Activated naive CD8-positive, alpha-beta T cell (primary cell): ENCODE measurements at regions not wholly inside any gene's neighbourhood (a gene's known extent, or its start where the extent isn't known, plus 50 kb on each side); places are given as distances from the start of the nearest gene placed in this dataset.
A peak's percentile ranks its signal among the peaks of the same experiment; 100 is the strongest.

Experiments
- H3K27ac Mint-ChIP-seq: one replicate; pipeline ENCODE4 v1.8.0; 2021; ENCODE audit warnings: mixed read lengths
- H3K27me3 Mint-ChIP-seq: one replicate; pipeline ENCODE4 v1.8.0; 2021; ENCODE audit warnings: mixed read lengths
- H3K36me3 Mint-ChIP-seq: one replicate; pipeline ENCODE4 v1.8.0; 2021; ENCODE audit warnings: mixed read lengths
- H3K4me1 Mint-ChIP-seq: one replicate; pipeline ENCODE4 v1.8.0; 2021; ENCODE audit warnings: low read depth, mixed read lengths
- H3K4me3 Mint-ChIP-seq: one replicate; pipeline ENCODE4 v1.8.0; 2021; ENCODE audit warnings: mild to moderate bottlenecking, mixed read lengths
- H3K9me3 Mint-ChIP-seq: one replicate; pipeline ENCODE4 v1.8.0; 2021; ENCODE audit warnings: low read depth, mixed read lengths

- Mint-ChIP-seq H3K4me1 (no peaks in the 10 kb centered on the region), H3K4me3 (no peak overlapping the region), H3K9me3 (no peaks in the 10 kb centered on the region), H3K27ac (no peak overlapping the region), H3K27me3 (peaks cover 11% of the 10 kb centered on the region), H3K36me3 (no peaks in the 10 kb centered on the region)
Observed at GRCh38 chr22:44557064-44557748, 59.2 kb upstream of the RTL6 start.

DNA sequence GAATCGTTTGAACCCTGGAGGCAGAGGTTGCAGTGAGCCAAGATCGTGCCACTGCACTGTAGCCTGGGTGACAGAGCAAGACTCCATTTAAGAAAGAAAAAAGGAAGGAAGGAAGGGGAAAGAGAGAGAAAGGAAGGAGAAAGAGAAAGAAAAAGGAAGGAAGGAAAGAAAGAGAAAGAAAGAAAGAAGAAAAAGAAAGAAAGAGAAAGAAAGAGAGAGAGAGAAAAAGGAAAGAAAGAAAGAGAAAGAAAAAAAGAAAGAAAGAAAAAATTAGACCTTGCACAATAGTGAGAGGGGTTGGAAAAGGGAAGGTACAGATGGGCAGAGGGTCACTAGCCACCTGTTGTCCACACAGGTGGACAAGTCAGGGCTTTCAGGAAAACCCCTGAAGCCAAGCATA is 57.6 kb upstream of the RTL6 start:
- Mint-ChIP-seq H3K4me1 (peaks cover 6% of the 10 kb centered on the region), H3K36me3 (no peaks in the 10 kb centered on the region), H3K27ac (no peak overlapping the region), H3K27me3 (peaks cover 11% of the 10 kb centered on the region), H3K4me3 (no peak overlapping the region), H3K9me3 (no peaks in the 10 kb centered on the region)

- H3K9me3 Mint-ChIP-seq: no peaks in the 10 kb centered on the region
- H3K36me3 Mint-ChIP-seq: no peaks in the 10 kb centered on the region
- H3K4me3 Mint-ChIP-seq: no peak overlapping the region
- no peak overlapping the region for H3K27ac Mint-ChIP-seq
- H3K4me1 Mint-ChIP-seq: peaks cover 6% of the 10 kb centered on the region
- H3K27me3 Mint-ChIP-seq: peaks cover 11% of the 10 kb centered on the region
Observed at GRCh38 chr22:44555046-44555445, 57.0 kb upstream of the RTL6 start.

GRCh38 chr22:44554411-44554810 is 56.4 kb upstream of the RTL6 start:
- H3K4me3 Mint-ChIP-seq: no peak overlapping the region
- no peak overlapping the region for H3K27ac Mint-ChIP-seq
- peaks cover 11% of the 10 kb centered on the region for H3K27me3 Mint-ChIP-seq
- no peaks in the 10 kb centered on the region for H3K9me3 Mint-ChIP-seq
- peaks cover 6% of the 10 kb centered on the region for H3K4me1 Mint-ChIP-seq
- no peaks in the 10 kb centered on the region for H3K36me3 Mint-ChIP-seq

DNA sequence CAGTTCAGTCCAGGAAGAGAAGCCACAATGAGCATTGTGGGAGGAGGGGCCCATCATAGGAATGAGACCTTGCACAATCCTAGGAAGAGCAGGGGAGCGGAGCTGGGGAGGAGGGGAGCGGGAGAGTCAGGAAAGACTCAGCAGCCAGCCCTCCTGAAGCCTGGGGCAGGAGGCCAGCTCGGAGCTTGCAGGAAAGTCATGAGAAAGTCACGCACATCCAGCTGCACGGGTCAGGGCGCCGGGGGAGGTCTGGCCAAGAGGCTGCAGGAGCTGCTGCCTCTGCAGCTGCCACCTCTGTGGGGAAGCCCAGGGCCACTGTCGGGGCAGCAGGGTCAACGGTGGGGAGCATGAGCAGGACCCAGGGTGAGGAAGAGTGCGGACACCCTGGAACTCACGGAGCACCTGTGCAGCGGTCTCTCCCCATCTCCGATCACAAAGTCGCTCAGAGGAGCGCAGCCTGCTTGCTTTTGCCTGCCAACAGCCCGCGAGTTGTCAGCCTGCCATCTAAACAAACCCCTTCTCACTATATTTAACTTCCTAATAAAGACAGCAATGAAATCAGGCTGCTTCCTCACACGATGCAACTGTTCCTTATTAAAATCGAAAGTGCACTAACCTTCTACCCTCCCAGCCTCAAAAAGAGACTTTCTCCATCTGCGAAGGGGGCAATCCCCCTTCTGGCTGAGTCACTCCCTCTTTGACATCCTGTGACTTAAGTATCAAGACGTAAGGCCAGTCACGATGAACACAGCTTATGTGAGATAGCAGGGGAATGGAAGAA is 52.9 kb upstream of the RTL6 start:
- Mint-ChIP-seq H3K36me3 (no peaks in the 10 kb centered on the region), H3K4me3 (no peak overlapping the region), H3K9me3 (no peaks in the 10 kb centered on the region), H3K27ac (peak overlapping the region; percentile 46), H3K27me3 (peaks cover 7% of the 10 kb centered on the region), H3K4me1 (peaks cover 6% of the 10 kb centered on the region)

- H3K27me3 Mint-ChIP-seq: peaks cover 4% of the 10 kb centered on the region
- no peaks in the 10 kb centered on the region for H3K9me3 Mint-ChIP-seq
- H3K27ac Mint-ChIP-seq: no peak overlapping the region
- peaks cover 6% of the 10 kb centered on the region for H3K4me1 Mint-ChIP-seq
- no peaks in the 10 kb centered on the region for H3K36me3 Mint-ChIP-seq
- H3K4me3 Mint-ChIP-seq: no peak overlapping the region
Observed at GRCh38 chr22:44549701-44550100, 51.7 kb upstream of the RTL6 start.

GRCh38 chr22:44548981-44549380 is 50.9 kb upstream of the RTL6 start:
- Mint-ChIP-seq H3K4me1 (peaks cover 6% of the 10 kb centered on the region), H3K4me3 (no peak overlapping the region), H3K27ac (no peak overlapping the region), H3K27me3 (peaks cover 1% of the 10 kb centered on the region), H3K36me3 (no peaks in the 10 kb centered on the region), H3K9me3 (no peaks in the 10 kb centered on the region)
